ENCODE measurements at regions not wholly inside any gene's neighbourhood (a gene's known extent, or its start where the extent isn't known, plus 50 kb on each side); places are given as distances from the start of the nearest gene placed in this dataset.

- H3K4me3 ChIP-seq (ENCODE audit: low read depth, low read length) = no peak overlapping the region
- no peaks in the 10 kb centered on the region for H3K36me3 ChIP-seq (ENCODE audit: control insufficient read depth, insufficient read depth, low read length)
- peaks cover 2% of the 10 kb centered on the region for H3K27me3 ChIP-seq (ENCODE audit: control insufficient read depth, insufficient read depth, low read length)
- no peak for TF ChIP-seq CTCF (IDR thresholded peaks at IDR 0.05; ENCODE audit: insufficient read depth, low read length, severe bottlenecking)
- FAIRE-seq (no peak), DNase-seq (ENCODE audit: low read depth) (no peak)
These were observed 82.6 kb downstream of the TRIM42 start for GRCh38 chr3:140760324-140761075.

GRCh38 chr3:140761076-140761639 is 83.3 kb downstream of the TRIM42 start:
- no peak for TF ChIP-seq CTCF (IDR thresholded peaks at IDR 0.05; ENCODE audit: insufficient read depth, low read length, severe bottlenecking)
- Histone ChIP-seq H3K27me3 (ENCODE audit: control insufficient read depth, insufficient read depth, low read length) (peaks cover 2% of the 10 kb centered on the region), H3K36me3 (ENCODE audit: control insufficient read depth, insufficient read depth, low read length) (no peaks in the 10 kb centered on the region), H3K4me3 (ENCODE audit: low read depth, low read length) (no peak overlapping the region)
- DNase-seq (ENCODE audit: low read depth) (no peak), FAIRE-seq (no peak)

- FAIRE-seq (no peak), DNase-seq (ENCODE audit: low read depth) (no peak)
- no peaks in the 10 kb centered on the region for H3K27me3 ChIP-seq (ENCODE audit: control insufficient read depth, insufficient read depth, low read length)
- no peak for TF ChIP-seq CTCF (IDR thresholded peaks at IDR 0.05; ENCODE audit: insufficient read depth, low read length, severe bottlenecking)
- H3K36me3 ChIP-seq (ENCODE audit: control insufficient read depth, insufficient read depth, low read length) = no peaks in the 10 kb centered on the region
- H3K4me3 ChIP-seq (ENCODE audit: low read depth, low read length) = no peak overlapping the region
These were observed 84.9 kb downstream of the TRIM42 start for GRCh38 chr3:140762746-140763145.

- FAIRE-seq (no peak), DNase-seq (ENCODE audit: low read depth) (no peak)
- H3K27me3 ChIP-seq (ENCODE audit: control insufficient read depth, insufficient read depth, low read length) = no peaks in the 10 kb centered on the region
- no peak for TF ChIP-seq CTCF (IDR thresholded peaks at IDR 0.05; ENCODE audit: insufficient read depth, low read length, severe bottlenecking)
- no peaks in the 10 kb centered on the region for H3K36me3 ChIP-seq (ENCODE audit: control insufficient read depth, insufficient read depth, low read length)
- H3K4me3 ChIP-seq (ENCODE audit: low read depth, low read length) = no peak overlapping the region
These were observed 85.7 kb downstream of the TRIM42 start for GRCh38 chr3:140763532-140763931.

- Histone ChIP-seq H3K36me3 (ENCODE audit: control insufficient read depth, insufficient read depth, low read length) (no peaks in the 10 kb centered on the region), H3K4me3 (ENCODE audit: low read depth, low read length) (no peak overlapping the region), H3K27me3 (ENCODE audit: control insufficient read depth, insufficient read depth, low read length) (no peaks in the 10 kb centered on the region)
- TF ChIP-seq CTCF (IDR thresholded peaks at IDR 0.05; ENCODE audit: insufficient read depth, low read length, severe bottlenecking) = no peak
- FAIRE-seq (no peak), DNase-seq (ENCODE audit: low read depth) (no peak)
These were observed 87.4 kb downstream of the TRIM42 start for GRCh38 chr3:140765246-140765645.
